LHCN-M2 (cell line): ENCODE measurements at regions not wholly inside any gene's neighbourhood (a gene's known extent, or its start where the extent isn't known, plus 50 kb on each side); places are given as distances from the start of the nearest gene placed in this dataset.
"Not testable (repeated sequence)": the region's sequence is repeated elsewhere in the genome, so short reads cannot be mapped to it uniquely, and the experiment has no call there.

Experiments
- DNase-seq: peaks from one replicate; pipeline ENCODE4 v3.0.0-alpha.2; 2012; ENCODE audit warnings: low read depth

- DNase-seq, result no peak
These were observed 1185.8 kb downstream of the SUCLG1 start for GRCh38 chr2:83273322-83273721.

DNA sequence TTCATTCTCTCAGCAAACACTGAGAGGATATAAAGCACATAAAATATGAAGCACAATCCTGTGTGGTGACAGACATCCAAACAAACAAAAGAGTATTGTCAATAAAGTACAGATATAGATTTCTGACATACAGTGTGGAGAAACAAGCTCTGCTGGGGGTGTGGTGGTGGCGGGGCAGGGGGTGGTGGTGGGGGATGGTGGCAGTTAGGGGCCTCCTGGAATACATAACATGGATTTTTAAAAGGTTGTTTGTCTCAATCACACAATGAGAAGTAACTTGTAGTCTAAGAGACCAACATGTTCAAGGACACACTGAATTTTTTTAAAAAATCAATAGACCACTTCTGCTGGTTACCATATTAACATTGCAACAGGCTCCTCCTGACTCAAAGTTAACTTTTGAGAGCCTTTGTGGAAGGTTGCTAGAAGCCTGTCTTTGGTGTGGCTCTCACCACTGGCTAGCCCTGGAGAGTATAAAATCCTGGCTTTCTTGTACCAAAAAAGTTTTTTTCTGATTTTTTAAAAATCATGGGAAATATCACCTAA is 1197.4 kb downstream of the SUCLG1 start:
- no peak for DNase-seq

- no peak for DNase-seq
These were observed 1205.2 kb downstream of the SUCLG1 start for GRCh38 chr2:83253848-83254247.

GRCh38 chr2:83251321-83251872 is 1207.7 kb downstream of the SUCLG1 start:
- DNase-seq, result no peak

DNA sequence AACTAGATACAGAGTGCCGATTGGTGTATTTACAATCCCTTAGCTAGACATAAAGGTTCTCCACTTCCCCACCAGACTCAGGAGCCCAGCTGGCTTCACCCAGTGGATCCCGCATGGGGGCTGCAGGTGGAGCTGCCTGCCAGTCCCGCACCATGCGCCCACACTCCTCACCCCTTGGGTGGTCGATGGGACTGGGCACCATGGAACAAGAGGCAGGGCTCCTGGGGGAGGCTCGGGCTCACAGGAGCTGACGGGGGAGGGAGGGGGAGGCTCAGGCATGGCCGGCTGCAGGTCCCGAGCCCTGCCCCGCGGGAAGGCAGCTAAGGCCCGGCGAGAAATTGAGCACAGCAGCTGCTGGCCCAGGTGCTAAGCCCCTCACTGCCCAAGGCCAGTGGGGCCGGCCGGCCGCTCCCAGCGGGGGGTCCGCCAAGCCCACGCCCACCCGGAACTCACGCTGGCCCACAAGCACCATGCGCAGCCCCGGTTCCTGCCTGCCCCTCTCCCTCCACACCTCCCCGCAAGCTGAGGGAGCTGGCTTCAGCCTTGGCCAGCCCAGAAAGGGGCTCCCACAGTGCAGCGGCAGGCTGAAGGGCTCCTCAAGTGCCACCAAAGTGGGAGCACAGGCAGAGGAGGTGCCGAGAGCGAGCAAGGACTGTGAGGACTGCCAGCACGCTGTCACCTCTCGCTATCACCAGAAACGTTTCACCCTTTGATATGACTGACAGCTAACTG is 1213.1 kb downstream of the SUCLG1 start:
- not testable (repeated sequence) for DNase-seq

- DNase-seq, result no peak
These were observed 1218.5 kb downstream of the SUCLG1 start for GRCh38 chr2:83240611-83241010.

- no peak for DNase-seq
These were observed 1221.0 kb downstream of the SUCLG1 start for GRCh38 chr2:83238111-83238510.

GRCh38 chr2:83234246-83234645 is 1224.8 kb downstream of the SUCLG1 start:
- DNase-seq, result peak; percentile 65

- DNase-seq, result peak; percentile 19
These were observed 1225.3 kb downstream of the SUCLG1 start for GRCh38 chr2:83233781-83234180.

DNA sequence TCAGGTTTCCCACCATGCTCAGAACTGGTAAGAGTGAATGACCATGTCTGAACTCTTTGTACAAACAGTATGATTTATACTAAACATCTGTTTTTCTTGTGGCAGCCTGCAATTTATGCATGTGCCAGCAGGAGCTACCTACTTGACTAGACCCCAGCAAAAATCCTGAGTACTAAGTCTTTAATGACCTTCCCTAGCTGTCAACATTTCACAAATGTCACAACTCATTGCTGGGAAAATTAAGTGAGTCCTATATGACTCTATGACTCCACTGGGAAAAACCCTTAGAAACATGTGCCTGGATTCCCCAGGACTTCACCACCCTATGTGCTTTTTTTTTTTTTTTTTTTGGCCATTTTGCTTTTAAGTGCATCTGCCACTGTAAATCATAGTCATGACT is 1225.8 kb downstream of the SUCLG1 start:
- peak; percentile 87 for DNase-seq

GRCh38 chr2:83229443-83229842 is 1229.6 kb downstream of the SUCLG1 start:
- no peak for DNase-seq

DNA sequence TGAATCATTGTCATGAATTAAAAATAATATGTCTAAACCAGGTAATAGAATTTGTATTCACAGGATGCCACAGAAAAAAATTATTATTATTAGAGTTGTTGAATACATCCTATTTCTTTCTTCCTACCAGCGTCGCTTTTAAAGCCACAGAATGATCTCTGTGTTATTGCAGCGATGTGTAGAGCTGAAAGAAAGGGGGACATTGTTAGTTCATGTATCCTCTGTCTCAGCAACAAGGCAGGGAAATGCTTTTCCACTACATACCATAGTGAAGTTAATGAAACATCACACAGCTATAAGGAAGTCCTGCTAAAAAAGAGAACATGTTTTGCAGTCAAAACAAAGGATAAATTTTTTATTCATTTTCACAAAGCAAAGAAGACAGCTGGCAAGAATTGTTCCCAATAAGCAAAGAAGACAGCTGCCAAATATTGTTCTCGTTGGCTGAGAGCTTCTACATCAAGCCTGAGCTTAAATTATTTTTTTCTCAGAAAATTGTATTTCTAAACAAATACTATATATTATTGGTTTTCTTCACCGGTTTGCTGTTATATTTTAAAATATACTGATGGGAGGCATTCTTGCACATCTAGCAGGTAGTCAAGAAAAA is 1234.4 kb downstream of the SUCLG1 start:
- DNase-seq, result peak; percentile 21

GRCh38 chr2:83221258-83221657 is 1237.8 kb downstream of the SUCLG1 start:
- DNase-seq, result peak; percentile 48

DNA sequence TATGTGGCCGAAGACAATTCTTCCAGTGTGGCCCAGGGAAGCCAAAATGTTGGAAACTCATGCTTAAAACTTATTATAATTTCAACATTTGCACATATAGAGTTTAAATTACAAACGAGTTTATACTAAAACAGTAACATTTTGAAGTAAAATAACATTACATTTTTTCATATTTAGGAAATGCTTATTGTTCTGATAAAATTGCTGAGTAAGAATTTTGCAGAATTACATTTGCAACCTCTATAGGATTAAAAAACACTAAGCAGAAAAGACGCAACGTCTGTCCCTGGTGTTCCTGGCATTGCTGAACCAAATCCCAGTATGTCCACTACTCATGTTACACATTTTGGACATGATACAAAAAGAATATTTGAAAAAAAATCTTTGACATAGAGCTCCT is 1241.2 kb downstream of the SUCLG1 start:
- no peak for DNase-seq

- DNase-seq, result peak; percentile 67
These were observed 1262.9 kb downstream of the SUCLG1 start for GRCh38 chr2:83196225-83196624.

GRCh38 chr2:83191316-83191715 is 1267.8 kb downstream of the SUCLG1 start:
- DNase-seq, result peak; percentile 19

GRCh38 chr2:83186105-83186760 is 1272.8 kb downstream of the SUCLG1 start:
- DNase-seq, result no peak

DNA sequence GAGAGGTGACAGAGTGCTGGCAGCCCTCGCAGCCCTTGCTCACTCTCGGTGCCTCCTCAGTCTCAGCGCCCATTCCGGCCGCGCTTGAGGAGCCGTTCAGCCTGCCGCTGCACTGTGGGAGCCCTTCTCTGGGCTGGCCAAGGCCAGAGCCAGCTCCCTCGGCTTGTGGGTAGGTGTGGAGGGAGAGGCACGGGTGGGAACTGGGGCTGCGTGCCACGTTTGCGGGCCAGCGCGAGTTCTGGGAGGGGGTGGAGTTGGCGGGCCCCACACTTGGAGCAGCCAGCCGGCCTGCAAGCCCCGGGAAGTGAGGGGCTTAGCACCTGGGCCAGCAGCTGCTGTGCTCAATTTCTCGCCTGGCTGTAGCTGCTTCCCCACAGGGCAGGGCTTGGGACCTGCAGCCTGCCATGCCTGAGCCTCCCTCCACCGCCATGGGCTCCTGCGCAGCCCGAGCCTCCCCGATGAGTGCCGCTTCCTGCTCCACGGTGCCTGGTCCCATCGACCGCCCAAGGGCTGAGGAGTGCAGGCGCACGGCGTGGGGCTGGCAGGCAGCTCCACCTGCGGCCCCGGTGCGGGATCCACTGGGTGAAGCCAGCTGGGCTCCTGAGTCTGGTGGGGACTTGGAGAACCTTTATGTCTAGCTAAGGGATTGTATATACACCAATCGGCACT is 1278.1 kb downstream of the SUCLG1 start:
- DNase-seq, result not testable (repeated sequence)

DNA sequence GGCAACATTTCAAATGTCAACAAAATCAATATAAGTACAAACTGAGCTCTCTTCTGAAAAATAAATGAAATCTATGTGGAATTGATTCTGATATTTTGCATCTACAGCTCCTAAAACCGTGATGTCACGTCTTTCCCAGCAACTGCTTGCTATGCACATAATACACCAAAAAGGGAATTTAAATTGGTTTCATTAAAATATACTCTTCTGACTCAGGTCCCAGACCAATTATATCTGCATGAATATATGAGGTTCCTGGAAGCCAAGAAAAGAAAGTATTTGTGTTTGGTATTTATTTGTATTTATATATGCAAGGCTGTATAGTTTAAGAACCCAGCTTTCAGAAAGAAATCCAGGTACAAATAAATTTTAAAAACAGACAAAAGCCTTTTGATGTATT is 1282.5 kb downstream of the SUCLG1 start:
- no peak for DNase-seq

GRCh38 chr2:83172841-83173240 is 1286.2 kb downstream of the SUCLG1 start:
- no peak for DNase-seq

GRCh38 chr2:83168377-83168776 is 1290.7 kb downstream of the SUCLG1 start:
- DNase-seq, result no peak

DNA sequence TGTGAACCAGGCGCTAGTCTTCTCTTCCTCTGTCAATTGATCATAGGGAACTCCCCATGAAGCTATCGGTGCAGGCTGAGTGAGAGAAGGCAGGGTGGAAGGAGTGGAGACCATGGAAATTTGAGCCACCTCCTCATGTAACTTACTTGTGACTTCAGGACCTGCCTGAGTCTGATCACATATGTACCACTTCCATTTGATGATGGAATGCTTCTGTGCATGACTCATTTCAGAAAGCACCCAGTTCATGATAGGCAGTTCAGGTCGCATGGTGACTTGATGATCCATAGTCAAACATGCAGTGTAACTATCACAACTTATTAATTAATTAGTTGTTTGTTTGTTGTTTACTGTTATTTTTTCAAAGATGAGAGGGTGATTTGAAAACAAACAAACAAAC is 1296.7 kb downstream of the SUCLG1 start:
- no peak for DNase-seq
